ENCODE measurements at regions not wholly inside any gene's neighbourhood (a gene's known extent, or its start where the extent isn't known, plus 50 kb on each side); places are given as distances from the start of the nearest gene placed in this dataset.

- Histone ChIP-seq H3K27ac (no peak overlapping the region), H3K4me1 (no peaks in the 10 kb centered on the region), H3K9me3 (no peaks in the 10 kb centered on the region), H3K36me3 (no peaks in the 10 kb centered on the region), H3K4me3 (replicated peaks in 1 of 3) (no peak overlapping the region), H3K27me3 (no peaks in the 10 kb centered on the region)
- intact Hi-C loops (cut with DNase I), result no loop called here
- no peak for DNase-seq
- WGBS, 2 donors, result 78 to 79% methylated on average over 1 to 5 of the region's 6 CpGs
- no peak for TF ChIP-seq CTCF (IDR thresholded peaks at IDR 0.05)
- no peak for TF ChIP-seq POLR2A (IDR thresholded peaks at IDR 0.05)
These were observed 293.8 kb downstream of the CYP26B1 start for GRCh38 chr2:71853858-71854257.

- no peaks in the 10 kb centered on the region for H3K27me3 ChIP-seq
- H3K4me1 ChIP-seq, result no peaks in the 10 kb centered on the region
- no peaks in the 10 kb centered on the region for H3K9me3 ChIP-seq
- WGBS, 2 donors, result 22 to 39% methylated on average over 23 to 24 of the region's 32 CpGs
- intact Hi-C loops (cut with DNase I), result no loop called here
- no peaks in the 10 kb centered on the region for H3K36me3 ChIP-seq
- H3K4me3 ChIP-seq (replicated peaks in 1 of 3), result no peak overlapping the region
- no peak overlapping the region for H3K27ac ChIP-seq
- DNase-seq, result no peak
- TF ChIP-seq POLR2A (IDR thresholded peaks at IDR 0.05), result no peak
- no peak for TF ChIP-seq CTCF (IDR thresholded peaks at IDR 0.05)
These were observed 295.4 kb downstream of the CYP26B1 start for GRCh38 chr2:71852141-71852711.

- Histone ChIP-seq H3K36me3 (no peaks in the 10 kb centered on the region), H3K27me3 (no peaks in the 10 kb centered on the region), H3K9me3 (no peaks in the 10 kb centered on the region), H3K4me1 (no peaks in the 10 kb centered on the region), H3K4me3 (replicated peaks in 1 of 3) (no peak overlapping the region), H3K27ac (no peak overlapping the region)
- TF ChIP-seq POLR2A (IDR thresholded peaks at IDR 0.05), result no peak
- no peak for TF ChIP-seq CTCF (IDR thresholded peaks at IDR 0.05)
- intact Hi-C loops (cut with DNase I), result no loop called here
- no peak for DNase-seq
- WGBS, 2 donors, result 72 to 85% methylated on average over 7 of the region's 8 CpGs
These were observed 296.4 kb downstream of the CYP26B1 start for GRCh38 chr2:71851094-71851750.

- Histone ChIP-seq H3K4me3 (replicated peaks in 1 of 3) (no peak overlapping the region), H3K27me3 (no peaks in the 10 kb centered on the region), H3K9me3 (no peaks in the 10 kb centered on the region), H3K27ac (no peak overlapping the region), H3K4me1 (no peaks in the 10 kb centered on the region), H3K36me3 (no peaks in the 10 kb centered on the region)
- intact Hi-C loops (cut with DNase I), result no loop called here
- WGBS, 2 donors, result 70 to 81% methylated on average over 8 of the region's 8 CpGs
- TF ChIP-seq CTCF (IDR thresholded peaks at IDR 0.05) (no peak), POLR2A (IDR thresholded peaks at IDR 0.05) (no peak)
- DNase-seq, result no peak
These were observed 297.3 kb downstream of the CYP26B1 start for GRCh38 chr2:71850306-71850801.

- Histone ChIP-seq H3K27me3 (no peaks in the 10 kb centered on the region), H3K36me3 (no peaks in the 10 kb centered on the region), H3K9me3 (no peaks in the 10 kb centered on the region), H3K4me3 (replicated peaks in 1 of 3) (no peak overlapping the region), H3K4me1 (no peaks in the 10 kb centered on the region), H3K27ac (no peak overlapping the region)
- 78 to 84% methylated on average over 10 of the region's 10 CpGs for WGBS, 2 donors
- intact Hi-C loops (cut with DNase I), result no loop called here
- DNase-seq, result no peak
- TF ChIP-seq CTCF (IDR thresholded peaks at IDR 0.05) (no peak), POLR2A (IDR thresholded peaks at IDR 0.05) (no peak)
These were observed 297.9 kb downstream of the CYP26B1 start for GRCh38 chr2:71849607-71850305.
